Activated CD8-positive, alpha-beta T cell treated with anti-CD3 and anti-CD28 coated beads, Interleukin-2, amount 10 ng/mL, durations not matched to agents 7 days and 5 days (primary cell): ENCODE measurements at regions not wholly inside any gene's neighbourhood (a gene's known extent, or its start where the extent isn't known, plus 50 kb on each side); places are given as distances from the start of the nearest gene placed in this dataset.

Experiments used
- ATAC-seq: fragments of 150-1000 bp; cut with Tn5 transposase; one replicate; pipeline ENCODE4 v1.10.0; 2021; ENCODE audit warnings: moderate library complexity
- CTCF ChIA-PET: fragments of 350-600 bp; sonication (Branson Sonifier 250); formaldehyde crosslinking; loops from one replicate; lab custom pipeline; 2021; ENCODE audit warnings: antibody characterized with exemption; lab: Charles Lee
- POLR2A ChIA-PET: fragments of 350-600 bp; sonication (Branson Sonifier 250); formaldehyde crosslinking; loops from one replicate; lab custom pipeline; 2021; ENCODE audit warnings: antibody characterized with exemption; lab: Charles Lee
- DNase-seq: peaks from one replicate; pipeline ENCODE4 v3.0.0-alpha.2; 2020
- H3K27ac Mint-ChIP-seq: one replicate; pipeline ENCODE4 v1.8.0; 2021; ENCODE audit warnings: mild to moderate bottlenecking, mixed read lengths
- H3K27me3 Mint-ChIP-seq: one replicate; pipeline ENCODE4 v1.8.0; 2021; ENCODE audit warnings: low read depth, mixed read lengths
- H3K36me3 Mint-ChIP-seq: one replicate; pipeline ENCODE4 v1.8.0; 2021; ENCODE audit warnings: low read depth, mixed read lengths
- H3K4me1 Mint-ChIP-seq: one replicate; pipeline ENCODE4 v1.8.0; 2021; ENCODE audit warnings: low read depth, mixed read lengths
- H3K4me3 Mint-ChIP-seq: one replicate; pipeline ENCODE4 v1.8.0; 2021; ENCODE audit warnings: mild to moderate bottlenecking, mixed read lengths
- H3K9me3 Mint-ChIP-seq: one replicate; pipeline ENCODE4 v1.8.0; 2022; ENCODE audit warnings: mixed read lengths; ENCODE audit not compliant: insufficient read depth

- ATAC-seq (no peak), DNase-seq (no peak)
- POLR2A ChIA-PET, result no interaction called here
- no peaks in the 10 kb centered on the region for H3K27me3 Mint-ChIP-seq
- CTCF ChIA-PET, result no interaction called here
- H3K4me1 Mint-ChIP-seq, result no peaks in the 10 kb centered on the region
- H3K36me3 Mint-ChIP-seq, result no peaks in the 10 kb centered on the region
- no peak overlapping the region for H3K27ac Mint-ChIP-seq
- H3K9me3 Mint-ChIP-seq, result peaks cover 4% of the 10 kb centered on the region
- H3K4me3 Mint-ChIP-seq, result no peak overlapping the region
Measured at GRCh38 chr7:67683628-67684027, 687.0 kb downstream of the TYW1 start.

- no peaks in the 10 kb centered on the region for H3K27me3 Mint-ChIP-seq
- DNase-seq, result no peak
- ChIA-PET POLR2A (no interaction called here), CTCF (no interaction called here)
- no peaks in the 10 kb centered on the region for H3K4me1 Mint-ChIP-seq
- no peaks in the 10 kb centered on the region for H3K36me3 Mint-ChIP-seq
- no peak for ATAC-seq
- no peak overlapping the region for H3K4me3 Mint-ChIP-seq
- peaks cover 10% of the 10 kb centered on the region for H3K9me3 Mint-ChIP-seq
- H3K27ac Mint-ChIP-seq, result no peak overlapping the region
Measured at GRCh38 chr7:67690700-67691099, 694.1 kb downstream of the TYW1 start.

- CTCF ChIA-PET, result no interaction called here
- Mint-ChIP-seq H3K27ac (no peak overlapping the region), H3K9me3 (peaks cover 14% of the 10 kb centered on the region), H3K36me3 (no peaks in the 10 kb centered on the region), H3K4me1 (no peaks in the 10 kb centered on the region), H3K4me3 (no peak overlapping the region), H3K27me3 (no peaks in the 10 kb centered on the region)
- DNase-seq (no peak), ATAC-seq (no peak)
- POLR2A ChIA-PET, result no interaction called here
Measured at GRCh38 chr7:67692425-67692824, 695.8 kb downstream of the TYW1 start.

GRCh38 chr7:67696124-67696523, 699.5 kb downstream of the TYW1 start:
- no peak overlapping the region for H3K27ac Mint-ChIP-seq
- ChIA-PET CTCF (no interaction called here), POLR2A (interaction anchor here (0.6 kb wide), 1 partner anchor 10 kb away, joined by 3 read pairs; no protein-coding TSS in a partner anchor)
- H3K36me3 Mint-ChIP-seq, result no peaks in the 10 kb centered on the region
- no peaks in the 10 kb centered on the region for H3K4me1 Mint-ChIP-seq
- H3K9me3 Mint-ChIP-seq, result peaks cover 16% of the 10 kb centered on the region
- no peak overlapping the region for H3K4me3 Mint-ChIP-seq
- ATAC-seq (no peak), DNase-seq (no peak)
- H3K27me3 Mint-ChIP-seq, result no peaks in the 10 kb centered on the region

- Mint-ChIP-seq H3K27ac (no peak overlapping the region), H3K36me3 (no peaks in the 10 kb centered on the region), H3K4me3 (no peak overlapping the region), H3K9me3 (peaks cover 15% of the 10 kb centered on the region), H3K4me1 (no peaks in the 10 kb centered on the region), H3K27me3 (no peaks in the 10 kb centered on the region)
- ChIA-PET POLR2A (no interaction called here), CTCF (no interaction called here)
- no peak for DNase-seq
- no peak for ATAC-seq
Measured at GRCh38 chr7:67696878-67697277, 700.2 kb downstream of the TYW1 start.

GRCh38 chr7:67698354-67698753, 701.7 kb downstream of the TYW1 start:
- POLR2A ChIA-PET, result no interaction called here
- Mint-ChIP-seq H3K27ac (no peak overlapping the region), H3K4me1 (no peaks in the 10 kb centered on the region), H3K27me3 (no peaks in the 10 kb centered on the region), H3K36me3 (no peaks in the 10 kb centered on the region), H3K4me3 (no peak overlapping the region), H3K9me3 (peaks cover 15% of the 10 kb centered on the region)
- no peak for ATAC-seq
- CTCF ChIA-PET, result no interaction called here
- DNase-seq, result no peak

GRCh38 chr7:67705850-67706249, 709.2 kb downstream of the TYW1 start:
- Mint-ChIP-seq H3K27ac (no peak overlapping the region), H3K36me3 (no peaks in the 10 kb centered on the region), H3K4me1 (no peaks in the 10 kb centered on the region), H3K4me3 (no peak overlapping the region), H3K9me3 (peaks cover 21% of the 10 kb centered on the region), H3K27me3 (no peaks in the 10 kb centered on the region)
- ATAC-seq (no peak), DNase-seq (no peak)
- POLR2A ChIA-PET, result interaction anchor here (0.7 kb wide), 1 partner anchor 10 kb away, joined by 3 read pairs; no protein-coding TSS in a partner anchor
- CTCF ChIA-PET, result no interaction called here

GRCh38 chr7:67711706-67712105, 715.1 kb downstream of the TYW1 start:
- ChIA-PET CTCF (no interaction called here), POLR2A (no interaction called here)
- Mint-ChIP-seq H3K4me1 (no peaks in the 10 kb centered on the region), H3K36me3 (no peaks in the 10 kb centered on the region), H3K9me3 (peaks cover 6% of the 10 kb centered on the region), H3K27me3 (no peaks in the 10 kb centered on the region), H3K27ac (no peak overlapping the region), H3K4me3 (no peak overlapping the region)
- DNase-seq (no peak), ATAC-seq (no peak)

GRCh38 chr7:67713451-67714056, 716.9 kb downstream of the TYW1 start:
- Mint-ChIP-seq H3K4me1 (no peaks in the 10 kb centered on the region), H3K9me3 (peaks cover 6% of the 10 kb centered on the region), H3K4me3 (no peak overlapping the region), H3K27ac (no peak overlapping the region), H3K36me3 (no peaks in the 10 kb centered on the region), H3K27me3 (no peaks in the 10 kb centered on the region)
- ATAC-seq, result no peak
- ChIA-PET POLR2A (no interaction called here), CTCF (no interaction called here)
- DNase-seq, result no peak

GRCh38 chr7:67716729-67717128, 720.1 kb downstream of the TYW1 start:
- Mint-ChIP-seq H3K9me3 (peaks cover 9% of the 10 kb centered on the region), H3K4me3 (no peak overlapping the region), H3K27me3 (no peaks in the 10 kb centered on the region), H3K27ac (no peak overlapping the region), H3K4me1 (no peaks in the 10 kb centered on the region), H3K36me3 (no peaks in the 10 kb centered on the region)
- POLR2A ChIA-PET, result no interaction called here
- CTCF ChIA-PET, result no interaction called here
- DNase-seq, result no peak
- ATAC-seq, result no peak

GRCh38 chr7:67723591-67723990, 727.0 kb downstream of the TYW1 start:
- H3K27me3 Mint-ChIP-seq, result no peaks in the 10 kb centered on the region
- no peak for DNase-seq
- H3K36me3 Mint-ChIP-seq, result no peaks in the 10 kb centered on the region
- ChIA-PET POLR2A (no interaction called here), CTCF (no interaction called here)
- no peaks in the 10 kb centered on the region for H3K4me1 Mint-ChIP-seq
- peaks cover 24% of the 10 kb centered on the region for H3K9me3 Mint-ChIP-seq
- ATAC-seq, result no peak
- H3K27ac Mint-ChIP-seq, result no peak overlapping the region
- no peak overlapping the region for H3K4me3 Mint-ChIP-seq

- H3K27ac Mint-ChIP-seq, result no peak overlapping the region
- no peak for DNase-seq
- CTCF ChIA-PET, result no interaction called here
- no peaks in the 10 kb centered on the region for H3K4me1 Mint-ChIP-seq
- no peak overlapping the region for H3K4me3 Mint-ChIP-seq
- POLR2A ChIA-PET, result no interaction called here
- no peaks in the 10 kb centered on the region for H3K27me3 Mint-ChIP-seq
- H3K36me3 Mint-ChIP-seq, result no peaks in the 10 kb centered on the region
- ATAC-seq, result no peak
- H3K9me3 Mint-ChIP-seq, result peaks cover 28% of the 10 kb centered on the region
Measured at GRCh38 chr7:67724435-67724834, 727.8 kb downstream of the TYW1 start.

GRCh38 chr7:67724955-67725354, 728.3 kb downstream of the TYW1 start:
- no peaks in the 10 kb centered on the region for H3K4me1 Mint-ChIP-seq
- no peak overlapping the region for H3K4me3 Mint-ChIP-seq
- H3K27me3 Mint-ChIP-seq, result no peaks in the 10 kb centered on the region
- peaks cover 31% of the 10 kb centered on the region for H3K9me3 Mint-ChIP-seq
- ChIA-PET POLR2A (no interaction called here), CTCF (no interaction called here)
- no peak for ATAC-seq
- no peak for DNase-seq
- no peak overlapping the region for H3K27ac Mint-ChIP-seq
- no peaks in the 10 kb centered on the region for H3K36me3 Mint-ChIP-seq
